HEK293 (cell line): ENCODE measurements at regions not wholly inside any gene's neighbourhood (a gene's known extent, or its start where the extent isn't known, plus 50 kb on each side); places are given as distances from the start of the nearest gene placed in this dataset.

ENCODE experiments used
- CTCF ChIA-PET: fragments of 350-600 bp; formaldehyde crosslinking; extraction: SDS; loops from one replicate; lab custom pipeline; 2021; ENCODE audit warnings: antibody characterized with exemption; lab: Yijun Ruan, JAX
- POLR2A ChIA-PET: fragments of 300-600 bp; formaldehyde crosslinking; extraction: SDS; loops from one replicate; lab custom pipeline; 2020; ENCODE audit warnings: antibody characterized with exemption, inconsistent platforms; lab: Yijun Ruan, JAX
- H3K27ac ChIP-seq: fragments of 200-500 bp; sonication (Bioruptor generic); 2 replicates; pipeline ENCODE4 v1.5.1; 2014; ENCODE audit warnings: low read depth, low read length, control low read depth, inconsistent platforms; ENCODE audit errors: extremely low read depth
- H3K36me3 ChIP-seq, 2 experiments: fragments of 200-500 bp in 1 of 2; sonication (Bioruptor generic) in 1 of 2; 1 replicate in 1 of 2; 2 replicates in 1 of 2; pipeline ENCODE4 v1.5.1; 2014 to 2017; ENCODE audit warnings: inconsistent platforms in 2 of 2, low read length in 2 of 2; ENCODE audit not compliant: control insufficient read depth in 2 of 2, insufficient read depth in 1 of 2
- H3K4me1 ChIP-seq: fragments of 200-500 bp; sonication (Bioruptor generic); 2 replicates; pipeline ENCODE4 v1.5.1; 2014; ENCODE audit warnings: mild to moderate bottlenecking, low read length, inconsistent platforms; ENCODE audit not compliant: control insufficient read depth, insufficient read depth
- H3K4me3 ChIP-seq: 2 replicates; pipeline ENCODE4 v1.5.1; 2011; ENCODE audit warnings: low read depth, mild to moderate bottlenecking, control low read depth, low read length, moderate library complexity
- H3K9me3 ChIP-seq: fragments of 200-500 bp; sonication (Bioruptor generic); 2 replicates; pipeline ENCODE4 v1.5.1; 2014; ENCODE audit warnings: low read depth, low read length, inconsistent platforms; ENCODE audit not compliant: control insufficient read depth, insufficient read depth
- KLF16 ChIP-seq: fragments of 450-650 bp; formaldehyde crosslinking; IDR thresholded peaks from 2 replicates; pipeline ENCODE4 v1.5.1; 2017; ENCODE audit warnings: missing biosample characterization, missing genetic modification characterization
- TCF7L2 ChIP-seq: IDR thresholded peaks from 2 replicates; pipeline ENCODE4 v1.6.1; 2011; ENCODE audit warnings: low read depth, mild to moderate bottlenecking, inconsistent platforms, low read length, moderate library complexity, borderline replicate concordance
- TSHZ1 ChIP-seq: fragments of 450-650 bp; formaldehyde crosslinking; IDR thresholded peaks from 2 replicates; pipeline ENCODE4 v1.5.1; 2016; ENCODE audit warnings: missing biosample characterization, missing genetic modification characterization, borderline replicate concordance
- ZBTB10 ChIP-seq: fragments of 450-650 bp; formaldehyde crosslinking; IDR thresholded peaks from 2 replicates; pipeline ENCODE4 v1.5.1; 2016; ENCODE audit warnings: missing biosample characterization, missing genetic modification characterization
- ZBTB11 ChIP-seq: fragments of 450-650 bp; formaldehyde crosslinking; conservative IDR thresholded peaks from 2 replicates; pipeline ENCODE4 v1.5.1; 2016; ENCODE audit warnings: low read depth, missing biosample characterization, missing genetic modification characterization
- ZNF132 ChIP-seq: fragments of 450-650 bp; formaldehyde crosslinking; IDR thresholded peaks from 2 replicates; pipeline ENCODE4 v1.5.1; 2017; ENCODE audit warnings: missing biosample characterization, missing genetic modification characterization, borderline replicate concordance
- ZNF19 ChIP-seq: fragments of 450-650 bp; formaldehyde crosslinking; IDR thresholded peaks from 2 replicates; pipeline ENCODE4; 2016; ENCODE audit warnings: missing biosample characterization, missing genetic modification characterization, low read depth
- ZNF266 ChIP-seq: fragments of 450-650 bp; formaldehyde crosslinking; IDR thresholded peaks from 2 replicates; pipeline ENCODE4 v1.5.1; 2016; ENCODE audit warnings: missing biosample characterization, missing genetic modification characterization, low read depth
- ZNF362 ChIP-seq: fragments of 450-650 bp; formaldehyde crosslinking; IDR thresholded peaks from 2 replicates; pipeline ENCODE4 v1.5.1; 2016; ENCODE audit warnings: missing biosample characterization, missing genetic modification characterization
- ZNF449 ChIP-seq: fragments of 450-650 bp; formaldehyde crosslinking; IDR thresholded peaks from 2 replicates; pipeline ENCODE4 v1.5.1; 2017; ENCODE audit warnings: missing biosample characterization, mild to moderate bottlenecking, missing genetic modification characterization, moderate library complexity
- ZNF518A ChIP-seq: fragments of 450-650 bp; formaldehyde crosslinking; conservative IDR thresholded peaks from 2 replicates; pipeline ENCODE4 v1.5.1; 2016; ENCODE audit warnings: low read depth, missing biosample characterization, missing genetic modification characterization
- ZSCAN5A ChIP-seq: fragments of 450-650 bp; formaldehyde crosslinking; IDR thresholded peaks from 2 replicates; pipeline ENCODE4 v1.5.1; 2016; ENCODE audit warnings: missing biosample characterization, missing genetic modification characterization

- POLR2A ChIA-PET: no interaction called here
- H3K36me3 ChIP-seq: no peaks in the 10 kb centered on the region
- TF ChIP-seq TCF7L2: no peak
- TF ChIP-seq ZNF132: no peak
Measured at GRCh38 chr6:40256224-40256623, 322.0 kb upstream of the MOCS1 start.

GRCh38 chr6:40253420-40253819 is 319.2 kb upstream of the MOCS1 start:
- Histone ChIP-seq H3K36me3 (no peaks in the 10 kb centered on the region), H3K4me1 (no peaks in the 10 kb centered on the region), H3K4me3 (no peak overlapping the region), H3K9me3 (no peaks in the 10 kb centered on the region), H3K27ac (no peak overlapping the region)
- POLR2A ChIA-PET: no interaction called here
- CTCF ChIA-PET: no interaction called here
- no peak for TF ChIP-seq TSHZ1 (tag by site-specific recombination)
- no peak for TF ChIP-seq ZBTB10 (tag by site-specific recombination)
- no peak for TF ChIP-seq ZNF362 (tag by site-specific recombination)
- no peak for TF ChIP-seq ZNF449 (tag by site-specific recombination)
- TF ChIP-seq ZSCAN5A (tag by site-specific recombination): no peak
- TF ChIP-seq ZNF518A (tag by site-specific recombination): no peak
- TF ChIP-seq ZNF19 (tag by site-specific recombination): no peak
- no peak for TF ChIP-seq ZBTB11 (tag by site-specific recombination)
- TF ChIP-seq ZNF266 (tag by site-specific recombination): no peak
- no peak for TF ChIP-seq KLF16

More at GRCh38 chr6:40256224-40256623, 322.0 kb upstream of the MOCS1 start:
- Histone ChIP-seq H3K4me1 (no peaks in the 10 kb centered on the region), H3K4me3 (no peak overlapping the region), H3K9me3 (no peaks in the 10 kb centered on the region), H3K27ac (no peak overlapping the region)
- CTCF ChIA-PET: interaction anchor here (0.6 to 0.9 kb wide), 2 partner anchors 22 to 48 kb away, joined by 3 read pairs; no protein-coding TSS in a partner anchor
